ENCODE measurements at regions not wholly inside any gene's neighbourhood (a gene's known extent, or its start where the extent isn't known, plus 50 kb on each side); places are given as distances from the start of the nearest gene placed in this dataset.

DNA sequence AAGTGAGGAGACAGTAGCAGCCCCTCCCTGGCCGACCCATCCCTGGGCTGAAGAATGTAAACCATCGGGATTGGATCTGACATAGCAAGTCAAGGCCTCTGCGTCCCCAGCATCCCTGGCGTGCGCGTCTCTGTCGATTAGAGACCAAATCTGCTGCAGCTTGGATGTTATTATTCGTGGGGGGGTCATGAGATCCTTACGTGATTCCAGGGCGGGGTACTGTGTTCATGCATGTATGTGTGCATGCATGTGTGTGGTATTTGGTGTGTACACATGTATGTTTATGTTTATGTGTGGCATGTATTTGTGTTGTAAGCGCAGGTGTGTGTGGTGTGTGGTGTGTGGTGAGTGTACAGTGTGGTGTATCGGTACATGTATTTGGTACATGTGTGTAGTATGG, 741.8 kb upstream of the SALL3 start:
- H3K27me3 Mint-ChIP-seq (ENCODE audit: insufficient read depth, unreplicated experiment) = no peaks in the 10 kb centered on the region
- BruUV-seq (replicated peaks) = no TSS peak
- H3K36me3 Mint-ChIP-seq (ENCODE audit: insufficient read depth, unreplicated experiment) = no peaks in the 10 kb centered on the region
- H3K27ac Mint-ChIP-seq (ENCODE audit: low read depth, unreplicated experiment) = no peak overlapping the region
- peaks cover 26% of the 10 kb centered on the region for H3K9me3 Mint-ChIP-seq (ENCODE audit: unreplicated experiment)
- ChIA-PET POLR2A (interaction anchor here (0.7 kb wide), 1 partner anchor 193 kb away, joined by 3 read pairs; no protein-coding TSS in a partner anchor), CTCF (no interaction called here)
- intact Hi-C loops (cut with micrococcal nuclease) = no loop called here
- H3K4me3 Mint-ChIP-seq (ENCODE audit: unreplicated experiment) = no peak overlapping the region
- no peaks in the 10 kb centered on the region for H3K4me1 Mint-ChIP-seq (ENCODE audit: insufficient read depth, unreplicated experiment)
- DNase-seq (ENCODE audit: unreplicated experiment) = no peak
- TF ChIP-seq, protein P1, sequence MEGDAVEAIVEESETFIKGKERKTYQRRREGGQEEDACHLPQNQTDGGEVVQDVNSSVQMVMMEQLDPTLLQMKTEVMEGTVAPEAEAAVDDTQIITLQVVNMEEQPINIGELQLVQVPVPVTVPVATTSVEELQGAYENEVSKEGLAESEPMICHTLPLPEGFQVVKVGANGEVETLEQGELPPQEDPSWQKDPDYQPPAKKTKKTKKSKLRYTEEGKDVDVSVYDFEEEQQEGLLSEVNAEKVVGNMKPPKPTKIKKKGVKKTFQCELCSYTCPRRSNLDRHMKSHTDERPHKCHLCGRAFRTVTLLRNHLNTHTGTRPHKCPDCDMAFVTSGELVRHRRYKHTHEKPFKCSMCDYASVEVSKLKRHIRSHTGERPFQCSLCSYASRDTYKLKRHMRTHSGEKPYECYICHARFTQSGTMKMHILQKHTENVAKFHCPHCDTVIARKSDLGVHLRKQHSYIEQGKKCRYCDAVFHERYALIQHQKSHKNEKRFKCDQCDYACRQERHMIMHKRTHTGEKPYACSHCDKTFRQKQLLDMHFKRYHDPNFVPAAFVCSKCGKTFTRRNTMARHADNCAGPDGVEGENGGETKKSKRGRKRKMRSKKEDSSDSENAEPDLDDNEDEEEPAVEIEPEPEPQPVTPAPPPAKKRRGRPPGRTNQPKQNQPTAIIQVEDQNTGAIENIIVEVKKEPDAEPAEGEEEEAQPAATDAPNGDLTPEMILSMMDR (IDR thresholded peaks at IDR 0.05; ENCODE audit: unreplicated experiment) = no peak

DNA sequence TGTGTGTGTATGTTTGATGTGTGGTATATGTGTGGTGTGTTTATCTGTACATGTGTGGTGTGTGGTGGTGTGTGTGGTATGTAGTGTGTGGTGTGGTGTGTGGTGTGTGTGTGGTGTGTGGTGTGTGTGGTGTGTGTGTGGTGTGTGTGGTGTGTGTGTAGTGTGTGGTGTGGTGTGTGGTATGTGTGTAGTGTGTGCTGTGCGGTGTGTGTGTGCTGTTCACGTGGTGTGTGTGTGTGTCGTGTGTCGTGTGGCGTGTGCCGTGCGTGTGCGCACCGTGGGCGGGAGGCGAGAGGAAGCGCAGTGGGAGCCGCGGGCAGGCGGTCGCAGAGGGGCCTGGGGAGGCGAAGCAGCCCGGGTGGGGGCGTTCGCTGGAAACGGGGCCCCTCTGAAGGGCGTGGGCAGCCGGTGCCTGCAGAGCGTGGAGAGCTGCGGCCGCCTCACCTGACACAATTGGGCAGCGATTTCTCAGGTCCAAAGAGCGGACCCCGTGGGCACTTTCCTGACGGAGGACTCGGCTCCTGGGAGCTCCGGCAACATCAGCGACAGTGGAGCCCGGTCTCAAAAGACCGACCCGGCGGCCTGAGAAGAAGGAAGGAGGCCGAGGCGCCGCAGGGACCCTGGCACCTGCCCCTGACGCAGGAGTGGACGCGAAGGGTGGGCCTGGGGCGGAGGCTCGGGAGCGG, 741.1 kb upstream of the SALL3 start:
- DNase-seq (ENCODE audit: unreplicated experiment) = no peak
- ChIA-PET CTCF (no interaction called here), POLR2A (no interaction called here)
- BruUV-seq (replicated peaks) = no TSS peak
- peaks cover 22% of the 10 kb centered on the region for H3K9me3 Mint-ChIP-seq (ENCODE audit: unreplicated experiment)
- intact Hi-C loops (cut with micrococcal nuclease) = no loop called here
- TF ChIP-seq, protein P1 (IDR thresholded peaks at IDR 0.05; ENCODE audit: unreplicated experiment) = no peak
- no peak overlapping the region for H3K4me3 Mint-ChIP-seq (ENCODE audit: unreplicated experiment)
- no peaks in the 10 kb centered on the region for H3K36me3 Mint-ChIP-seq (ENCODE audit: insufficient read depth, unreplicated experiment)
- H3K4me1 Mint-ChIP-seq (ENCODE audit: insufficient read depth, unreplicated experiment) = no peaks in the 10 kb centered on the region
- no peak overlapping the region for H3K27ac Mint-ChIP-seq (ENCODE audit: low read depth, unreplicated experiment)
- no peaks in the 10 kb centered on the region for H3K27me3 Mint-ChIP-seq (ENCODE audit: insufficient read depth, unreplicated experiment)

DNA sequence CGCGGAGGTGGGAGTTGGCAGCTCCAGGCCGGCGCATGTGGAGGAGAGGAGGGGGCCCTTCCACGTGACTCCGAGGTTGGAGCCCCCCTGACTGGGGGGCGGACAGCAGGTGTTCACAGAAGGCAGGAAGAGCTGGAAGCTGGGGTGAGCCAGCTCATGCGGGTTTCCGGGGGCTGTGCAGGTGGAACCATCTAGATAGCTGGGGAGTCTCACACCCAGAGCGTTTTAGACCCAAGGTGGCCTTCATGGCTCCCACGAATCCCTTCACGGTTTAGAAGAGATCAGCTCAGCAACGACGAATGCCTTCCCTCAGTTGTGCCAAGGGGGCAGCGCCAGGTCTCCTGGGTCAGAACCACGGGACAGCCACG, 740.5 kb upstream of the SALL3 start:
- intact Hi-C loops (cut with micrococcal nuclease) = no loop called here
- H3K27ac Mint-ChIP-seq (ENCODE audit: low read depth, unreplicated experiment) = no peak overlapping the region

DNA sequence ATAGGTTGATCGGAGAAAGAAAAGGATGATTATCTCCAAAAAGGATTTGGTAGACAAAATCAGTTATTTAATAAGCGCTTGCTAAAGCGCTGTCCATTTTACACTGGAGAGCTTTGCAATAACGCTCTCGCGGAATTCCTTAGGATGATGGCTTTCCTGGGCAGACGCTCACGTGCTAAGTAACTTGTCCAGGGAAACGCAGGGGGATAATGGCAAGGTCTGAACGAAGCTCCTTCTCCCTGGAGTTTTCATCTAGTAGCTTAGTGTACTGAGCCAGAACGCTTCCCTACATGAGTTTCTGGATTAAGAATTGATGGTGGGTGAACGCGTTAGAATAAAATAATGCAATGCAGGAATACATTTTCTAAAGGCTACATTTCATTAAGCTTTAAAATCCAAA, 739.5 kb upstream of the SALL3 start:
- Mint-ChIP-seq H3K27me3 (ENCODE audit: insufficient read depth, unreplicated experiment) (no peaks in the 10 kb centered on the region), H3K4me1 (ENCODE audit: insufficient read depth, unreplicated experiment) (no peaks in the 10 kb centered on the region), H3K4me3 (ENCODE audit: unreplicated experiment) (no peak overlapping the region), H3K36me3 (ENCODE audit: insufficient read depth, unreplicated experiment) (no peaks in the 10 kb centered on the region), H3K9me3 (ENCODE audit: unreplicated experiment) (peaks cover 25% of the 10 kb centered on the region), H3K27ac (ENCODE audit: low read depth, unreplicated experiment) (no peak overlapping the region)
- POLR2A ChIA-PET = no interaction called here
- TF ChIP-seq, protein P1 (IDR thresholded peaks at IDR 0.05; ENCODE audit: unreplicated experiment) = no peak
- CTCF ChIA-PET = interaction anchor here (0.6 kb wide), 1 partner anchor 747 kb away, joined by 3 read pairs; no protein-coding TSS in a partner anchor
- no TSS peak for BruUV-seq (replicated peaks)
- DNase-seq (ENCODE audit: unreplicated experiment) = no peak
- intact Hi-C loops (cut with micrococcal nuclease) = no loop called here

More for the DNA sequence above, 740.5 kb upstream of the SALL3 start:
- DNase-seq (ENCODE audit: unreplicated experiment) = no peak
- no peaks in the 10 kb centered on the region for H3K36me3 Mint-ChIP-seq (ENCODE audit: insufficient read depth, unreplicated experiment)
- H3K27me3 Mint-ChIP-seq (ENCODE audit: insufficient read depth, unreplicated experiment) = no peaks in the 10 kb centered on the region
- H3K4me3 Mint-ChIP-seq (ENCODE audit: unreplicated experiment) = no peak overlapping the region
- POLR2A ChIA-PET = no interaction called here
- no TSS peak for BruUV-seq (replicated peaks)
- no peaks in the 10 kb centered on the region for H3K4me1 Mint-ChIP-seq (ENCODE audit: insufficient read depth, unreplicated experiment)
- CTCF ChIA-PET = no interaction called here
- TF ChIP-seq, protein P1 (IDR thresholded peaks at IDR 0.05; ENCODE audit: unreplicated experiment) = no peak
- H3K9me3 Mint-ChIP-seq (ENCODE audit: unreplicated experiment) = peaks cover 22% of the 10 kb centered on the region

Measured in MCF 10A (cell line).